ENCODE measurements at regions not wholly inside any gene's neighbourhood (a gene's known extent, or its start where the extent isn't known, plus 50 kb on each side); places are given as distances from the start of the nearest gene placed in this dataset.

- in situ Hi-C loops (cut with HindIII; ENCODE audit: low pct_ligation_motif_present, low sequenced_read_pairs), result no loop called here
- H3K36me3 ChIP-seq (replicated peaks), result no peaks in the 10 kb centered on the region
- no peaks in the 10 kb centered on the region for H3K27me3 ChIP-seq (replicated peaks)
- H3K4me3 ChIP-seq (ENCODE audit: low read depth, low read length), result no peak overlapping the region
- no peak for DNase-seq
- TF ChIP-seq, protein P1, sequence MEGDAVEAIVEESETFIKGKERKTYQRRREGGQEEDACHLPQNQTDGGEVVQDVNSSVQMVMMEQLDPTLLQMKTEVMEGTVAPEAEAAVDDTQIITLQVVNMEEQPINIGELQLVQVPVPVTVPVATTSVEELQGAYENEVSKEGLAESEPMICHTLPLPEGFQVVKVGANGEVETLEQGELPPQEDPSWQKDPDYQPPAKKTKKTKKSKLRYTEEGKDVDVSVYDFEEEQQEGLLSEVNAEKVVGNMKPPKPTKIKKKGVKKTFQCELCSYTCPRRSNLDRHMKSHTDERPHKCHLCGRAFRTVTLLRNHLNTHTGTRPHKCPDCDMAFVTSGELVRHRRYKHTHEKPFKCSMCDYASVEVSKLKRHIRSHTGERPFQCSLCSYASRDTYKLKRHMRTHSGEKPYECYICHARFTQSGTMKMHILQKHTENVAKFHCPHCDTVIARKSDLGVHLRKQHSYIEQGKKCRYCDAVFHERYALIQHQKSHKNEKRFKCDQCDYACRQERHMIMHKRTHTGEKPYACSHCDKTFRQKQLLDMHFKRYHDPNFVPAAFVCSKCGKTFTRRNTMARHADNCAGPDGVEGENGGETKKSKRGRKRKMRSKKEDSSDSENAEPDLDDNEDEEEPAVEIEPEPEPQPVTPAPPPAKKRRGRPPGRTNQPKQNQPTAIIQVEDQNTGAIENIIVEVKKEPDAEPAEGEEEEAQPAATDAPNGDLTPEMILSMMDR (IDR thresholded peaks at IDR 0.05; ENCODE audit: low read depth, low read length, missing control alignments), result no peak
- no peak overlapping the region for H3K27ac ChIP-seq
Measured at GRCh38 chr1:25034736-25035522, 104.9 kb upstream of the RUNX3 start.

GRCh38 chr1:25033828-25034705 is 104.0 kb upstream of the RUNX3 start:
- DNase-seq, result no peak
- Histone ChIP-seq H3K36me3 (replicated peaks) (no peaks in the 10 kb centered on the region), H3K27me3 (replicated peaks) (no peaks in the 10 kb centered on the region), H3K4me3 (ENCODE audit: low read depth, low read length) (no peak overlapping the region), H3K27ac (peak overlapping the region; percentile 14)
- TF ChIP-seq, protein P1 (IDR thresholded peaks at IDR 0.05; ENCODE audit: low read depth, low read length, missing control alignments), result no peak
- in situ Hi-C loops (cut with HindIII; ENCODE audit: low pct_ligation_motif_present, low sequenced_read_pairs), result no loop called here

- Histone ChIP-seq H3K36me3 (replicated peaks) (no peaks in the 10 kb centered on the region), H3K27ac (peak overlapping the region; percentile 84), H3K27me3 (replicated peaks) (no peaks in the 10 kb centered on the region), H3K4me3 (ENCODE audit: low read depth, low read length) (no peak overlapping the region)
- in situ Hi-C loops (cut with HindIII; ENCODE audit: low pct_ligation_motif_present, low sequenced_read_pairs), result no loop called here
- TF ChIP-seq, protein P1 (IDR thresholded peaks at IDR 0.05; ENCODE audit: low read depth, low read length, missing control alignments), result no peak
- DNase-seq, result no peak
Measured at GRCh38 chr1:25033030-25033827, 103.2 kb upstream of the RUNX3 start.

DNA sequence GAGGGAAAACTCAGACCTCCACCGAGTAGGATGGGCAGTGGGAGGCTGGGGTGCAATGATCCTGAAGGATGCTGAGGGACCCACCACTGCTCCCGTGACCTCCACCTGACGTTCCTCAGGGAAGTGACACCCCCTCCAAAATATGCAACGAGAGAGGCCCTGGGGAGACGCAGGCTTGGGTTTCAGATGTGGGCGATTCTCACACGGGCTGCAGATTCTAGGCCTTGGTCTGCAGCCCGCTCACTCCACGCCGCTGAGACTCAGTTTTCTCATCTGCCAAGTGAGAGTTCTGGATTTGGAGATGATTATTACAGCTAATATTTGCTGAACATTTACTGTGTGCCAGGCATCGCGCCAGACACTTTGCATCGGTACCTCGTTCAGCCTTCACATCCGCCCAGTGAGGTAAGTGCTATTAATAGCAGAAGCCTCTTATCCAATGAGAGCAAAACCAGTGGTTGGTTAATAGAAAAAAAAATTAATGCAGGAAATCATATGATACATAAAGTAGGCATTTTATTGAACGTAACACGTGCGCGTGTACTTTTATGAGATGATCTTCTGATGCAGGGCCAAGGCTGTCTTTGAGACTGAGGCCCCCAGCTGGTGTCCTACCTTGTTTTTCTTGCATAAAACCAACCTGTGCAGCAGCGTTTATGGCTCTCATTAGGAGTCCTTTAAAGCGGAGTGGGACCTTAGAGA is 102.0 kb upstream of the RUNX3 start:
- H3K4me3 ChIP-seq (ENCODE audit: low read depth, low read length), result no peak overlapping the region
- no peaks in the 10 kb centered on the region for H3K36me3 ChIP-seq (replicated peaks)
- H3K27ac ChIP-seq, result peak overlapping the region; percentile 84
- in situ Hi-C loops (cut with HindIII; ENCODE audit: low pct_ligation_motif_present, low sequenced_read_pairs), result no loop called here
- TF ChIP-seq, protein P1 (IDR thresholded peaks at IDR 0.05; ENCODE audit: low read depth, low read length, missing control alignments), result peak; percentile 6
- DNase-seq, result peak; percentile 93
- no peaks in the 10 kb centered on the region for H3K27me3 ChIP-seq (replicated peaks)

DNA sequence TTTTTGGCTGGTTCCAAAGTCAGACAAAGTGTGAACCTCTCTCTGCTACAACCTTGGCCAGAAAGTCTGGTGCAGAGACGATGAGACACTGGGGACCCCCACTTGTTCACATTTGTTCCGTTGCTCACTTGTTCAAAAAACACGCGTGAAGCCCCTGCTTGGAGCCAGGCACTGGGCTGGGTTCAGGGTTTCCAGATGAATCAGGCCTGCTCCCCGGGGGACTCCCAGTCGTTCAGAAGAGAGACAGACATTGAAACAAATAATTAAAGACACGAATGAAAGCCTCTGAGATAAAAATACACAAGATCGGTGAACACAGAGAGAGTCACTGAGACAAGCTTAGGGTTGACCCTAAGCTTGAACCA is 101.5 kb upstream of the RUNX3 start:
- Histone ChIP-seq H3K27me3 (replicated peaks) (no peaks in the 10 kb centered on the region), H3K4me3 (ENCODE audit: low read depth, low read length) (no peak overlapping the region), H3K27ac (peak overlapping the region; percentile 84), H3K36me3 (replicated peaks) (no peaks in the 10 kb centered on the region)
- DNase-seq, result peak; percentile 21
- TF ChIP-seq, protein P1 (IDR thresholded peaks at IDR 0.05; ENCODE audit: low read depth, low read length, missing control alignments), result no peak
- in situ Hi-C loops (cut with HindIII; ENCODE audit: low pct_ligation_motif_present, low sequenced_read_pairs), result no loop called here
